ENCODE measurements at regions not wholly inside any gene's neighbourhood (a gene's known extent, or its start where the extent isn't known, plus 50 kb on each side); places are given as distances from the start of the nearest gene placed in this dataset.

- no peak overlapping the region for H3K27ac ChIP-seq
- no peaks in the 10 kb centered on the region for H3K9me3 ChIP-seq
- no peak overlapping the region for H3K4me3 ChIP-seq
- WGBS, 2 donors (ENCODE audit: low coverage in 1 of 2): 64 to 65% methylated on average over 5 to 6 of the region's 6 CpGs
- intact Hi-C loops (cut with DNase I; ENCODE audit: low total_unique reads): no loop called here
- no peaks in the 10 kb centered on the region for H3K36me3 ChIP-seq
- in situ Hi-C loops (cut with MboI; ENCODE audit: low pct_ligation_motif_present in 1 of 4, low pct_unique_long_range_greater_than_20kb in 1 of 4, low sequenced_read_pairs in 3 of 4): no loop called here
- TF ChIP-seq POLR2AphosphoS5 (IDR thresholded peaks at IDR 0.05) (no peak), EP300 (IDR thresholded peaks at IDR 0.05; ENCODE audit: low read depth) (no peak), CTCF (IDR thresholded peaks at IDR 0.05) (no peak), POLR2A (IDR thresholded peaks at IDR 0.05) (no peak)
- no peak for DNase-seq
- H3K4me1 ChIP-seq: no peaks in the 10 kb centered on the region
- H3K27me3 ChIP-seq: no peaks in the 10 kb centered on the region
These were observed 345.5 kb upstream of the LMCD1 start for GRCh38 chr3:8156138-8156537.

GRCh38 chr3:8156831-8157230 lies 344.8 kb upstream of the LMCD1 start:
- Histone ChIP-seq H3K27ac (no peak overlapping the region), H3K36me3 (no peaks in the 10 kb centered on the region), H3K4me3 (no peak overlapping the region), H3K27me3 (no peaks in the 10 kb centered on the region), H3K4me1 (no peaks in the 10 kb centered on the region), H3K9me3 (no peaks in the 10 kb centered on the region)
- intact Hi-C loops (cut with DNase I; ENCODE audit: low total_unique reads): no loop called here
- WGBS, 2 donors (ENCODE audit: low coverage in 1 of 2): 95 to 100% methylated on average over 1 to 2 of the region's 2 CpGs
- TF ChIP-seq CTCF (IDR thresholded peaks at IDR 0.05) (no peak), EP300 (IDR thresholded peaks at IDR 0.05; ENCODE audit: low read depth) (no peak), POLR2AphosphoS5 (IDR thresholded peaks at IDR 0.05) (no peak)
- no peak for DNase-seq
- in situ Hi-C loops (cut with MboI; ENCODE audit: low pct_ligation_motif_present in 1 of 4, low pct_unique_long_range_greater_than_20kb in 1 of 4, low sequenced_read_pairs in 3 of 4): no loop called here

- intact Hi-C loops (cut with DNase I; ENCODE audit: low total_unique reads): no loop called here
- TF ChIP-seq EP300 (IDR thresholded peaks at IDR 0.05; ENCODE audit: low read depth) (no peak), POLR2A (IDR thresholded peaks at IDR 0.05) (no peak), CTCF (IDR thresholded peaks at IDR 0.05) (no peak), POLR2AphosphoS5 (IDR thresholded peaks at IDR 0.05) (no peak)
- 80 to 85% methylated on average over 4 of the region's 4 CpGs for WGBS, 2 donors (ENCODE audit: low coverage in 1 of 2)
- in situ Hi-C loops (cut with MboI; ENCODE audit: low pct_ligation_motif_present in 1 of 4, low pct_unique_long_range_greater_than_20kb in 1 of 4, low sequenced_read_pairs in 3 of 4): no loop called here
- Histone ChIP-seq H3K36me3 (no peaks in the 10 kb centered on the region), H3K4me1 (no peaks in the 10 kb centered on the region), H3K27ac (no peak overlapping the region), H3K9me3 (no peaks in the 10 kb centered on the region), H3K27me3 (no peaks in the 10 kb centered on the region), H3K4me3 (no peak overlapping the region)
- no peak for DNase-seq
These were observed 344.0 kb upstream of the LMCD1 start for GRCh38 chr3:8157640-8158039.

GRCh38 chr3:8164145-8164544 lies 337.5 kb upstream of the LMCD1 start:
- Histone ChIP-seq H3K9me3 (no peaks in the 10 kb centered on the region), H3K36me3 (no peaks in the 10 kb centered on the region), H3K4me1 (no peaks in the 10 kb centered on the region), H3K27me3 (no peaks in the 10 kb centered on the region), H3K4me3 (no peak overlapping the region), H3K27ac (no peak overlapping the region)
- TF ChIP-seq CTCF (IDR thresholded peaks at IDR 0.05) (no peak), POLR2AphosphoS5 (IDR thresholded peaks at IDR 0.05) (no peak), EP300 (IDR thresholded peaks at IDR 0.05; ENCODE audit: low read depth) (no peak), POLR2A (IDR thresholded peaks at IDR 0.05) (no peak)
- in situ Hi-C loops (cut with MboI; ENCODE audit: low pct_ligation_motif_present in 1 of 4, low pct_unique_long_range_greater_than_20kb in 1 of 4, low sequenced_read_pairs in 3 of 4) (no loop called here), intact Hi-C loops (cut with DNase I; ENCODE audit: low total_unique reads) (no loop called here)
- WGBS, 2 donors (ENCODE audit: low coverage in 1 of 2): 83 to 100% methylated on average over 1 of the region's 1 CpG
- DNase-seq: no peak
